Activated CD4-positive, alpha-beta T cell treated with anti-CD3 and anti-CD28 coated beads, Interleukin-2, amount 10 ng/mL, durations not matched to agents 24 days and 14 days (primary cell): ENCODE measurements at regions not wholly inside any gene's neighbourhood (a gene's known extent, or its start where the extent isn't known, plus 50 kb on each side); places are given as distances from the start of the nearest gene placed in this dataset.

Source experiments
- DNase-seq: peaks from one replicate; pipeline ENCODE4 v3.0.0; 2022
- H3K27ac Mint-ChIP-seq: one replicate; pipeline ENCODE4 v1.8.0; 2022; ENCODE audit warnings: mild to moderate bottlenecking, mixed read lengths
- H3K27me3 Mint-ChIP-seq: one replicate; pipeline ENCODE4 v1.8.0; 2022; ENCODE audit warnings: mixed read lengths
- H3K36me3 Mint-ChIP-seq: one replicate; pipeline ENCODE4 v1.8.0; 2022; ENCODE audit warnings: low read depth, mild to moderate bottlenecking, mixed read lengths
- H3K4me1 Mint-ChIP-seq: one replicate; pipeline ENCODE4 v1.8.0; 2021; ENCODE audit warnings: mixed read lengths
- H3K4me3 Mint-ChIP-seq: one replicate; pipeline ENCODE4 v1.8.0; 2022; ENCODE audit warnings: mild to moderate bottlenecking, moderate library complexity, mixed read lengths
- H3K9me3 Mint-ChIP-seq: one replicate; pipeline ENCODE4 v1.8.0; 2021; ENCODE audit warnings: mixed read lengths
- intact Hi-C: fragments of 100-400 bp; cut with micrococcal nuclease; formaldehyde crosslinking; loops from one replicate; pipeline ENCODE4 v1.15.1; 2023

- peaks cover 4% of the 10 kb centered on the region for H3K27me3 Mint-ChIP-seq
- no peak overlapping the region for H3K4me3 Mint-ChIP-seq
- no peak for DNase-seq
- no peaks in the 10 kb centered on the region for H3K36me3 Mint-ChIP-seq
- no peaks in the 10 kb centered on the region for H3K4me1 Mint-ChIP-seq
- no peak overlapping the region for H3K27ac Mint-ChIP-seq
- intact Hi-C loops, result no loop called here
- no peaks in the 10 kb centered on the region for H3K9me3 Mint-ChIP-seq
Measured at GRCh38 chr15:80308002-80308401, 56.0 kb upstream of the CTXND1 start.

GRCh38 chr15:80309769-80310384 is 57.9 kb upstream of the CTXND1 start:
- Mint-ChIP-seq H3K27ac (no peak overlapping the region), H3K27me3 (peaks cover 4% of the 10 kb centered on the region), H3K9me3 (no peaks in the 10 kb centered on the region), H3K4me3 (no peak overlapping the region), H3K36me3 (no peaks in the 10 kb centered on the region), H3K4me1 (no peaks in the 10 kb centered on the region)
- no peak for DNase-seq
- intact Hi-C loops, result no loop called here

- intact Hi-C loops, result no loop called here
- DNase-seq, result no peak
- peaks cover 4% of the 10 kb centered on the region for H3K27me3 Mint-ChIP-seq
- H3K4me1 Mint-ChIP-seq, result no peaks in the 10 kb centered on the region
- H3K9me3 Mint-ChIP-seq, result no peaks in the 10 kb centered on the region
- H3K27ac Mint-ChIP-seq, result no peak overlapping the region
- H3K36me3 Mint-ChIP-seq, result no peaks in the 10 kb centered on the region
- no peak overlapping the region for H3K4me3 Mint-ChIP-seq
Measured at GRCh38 chr15:80310776-80311175, 58.8 kb upstream of the CTXND1 start.

GRCh38 chr15:80315289-80315987 is 63.4 kb upstream of the CTXND1 start:
- no peak overlapping the region for H3K27ac Mint-ChIP-seq
- H3K4me3 Mint-ChIP-seq, result no peak overlapping the region
- intact Hi-C loops, result no loop called here
- H3K4me1 Mint-ChIP-seq, result no peaks in the 10 kb centered on the region
- DNase-seq, result no peak
- peaks cover 8% of the 10 kb centered on the region for H3K27me3 Mint-ChIP-seq
- H3K9me3 Mint-ChIP-seq, result no peaks in the 10 kb centered on the region
- H3K36me3 Mint-ChIP-seq, result no peaks in the 10 kb centered on the region

GRCh38 chr15:80317389-80318182 is 65.6 kb upstream of the CTXND1 start:
- DNase-seq, result no peak
- no peaks in the 10 kb centered on the region for H3K4me1 Mint-ChIP-seq

GRCh38 chr15:80321853-80322252 is 69.8 kb upstream of the CTXND1 start:
- H3K4me1 Mint-ChIP-seq, result no peaks in the 10 kb centered on the region
- H3K36me3 Mint-ChIP-seq, result no peaks in the 10 kb centered on the region
- no peaks in the 10 kb centered on the region for H3K9me3 Mint-ChIP-seq
- no peak overlapping the region for H3K4me3 Mint-ChIP-seq
- H3K27me3 Mint-ChIP-seq, result peaks cover 5% of the 10 kb centered on the region
- H3K27ac Mint-ChIP-seq, result no peak overlapping the region
- intact Hi-C loops, result no loop called here
- peak; percentile 27 for DNase-seq

More at GRCh38 chr15:80317389-80318182, 65.6 kb upstream of the CTXND1 start:
- Mint-ChIP-seq H3K9me3 (no peaks in the 10 kb centered on the region), H3K27ac (no peak overlapping the region), H3K4me3 (no peak overlapping the region), H3K27me3 (peaks cover 3% of the 10 kb centered on the region), H3K36me3 (no peaks in the 10 kb centered on the region)
- intact Hi-C loops, result no loop called here

- H3K27me3 Mint-ChIP-seq, result peaks cover 5% of the 10 kb centered on the region
- H3K9me3 Mint-ChIP-seq, result no peaks in the 10 kb centered on the region
- H3K4me3 Mint-ChIP-seq, result no peak overlapping the region
- H3K27ac Mint-ChIP-seq, result no peak overlapping the region
- H3K4me1 Mint-ChIP-seq, result no peaks in the 10 kb centered on the region
- H3K36me3 Mint-ChIP-seq, result no peaks in the 10 kb centered on the region
- intact Hi-C loops, result no loop called here
- DNase-seq, result no peak
Measured at GRCh38 chr15:80323285-80323684, 71.3 kb upstream of the CTXND1 start.

- intact Hi-C loops, result no loop called here
- DNase-seq, result no peak
- Mint-ChIP-seq H3K4me1 (no peaks in the 10 kb centered on the region), H3K9me3 (no peaks in the 10 kb centered on the region), H3K4me3 (no peak overlapping the region), H3K27ac (no peak overlapping the region), H3K27me3 (peaks cover 4% of the 10 kb centered on the region), H3K36me3 (no peaks in the 10 kb centered on the region)
Measured at GRCh38 chr15:80324545-80325080, 72.6 kb upstream of the CTXND1 start.

GRCh38 chr15:80325206-80325605 is 73.2 kb upstream of the CTXND1 start:
- H3K27me3 Mint-ChIP-seq, result peaks cover 2% of the 10 kb centered on the region
- no peak overlapping the region for H3K27ac Mint-ChIP-seq
- no peak for DNase-seq
- H3K9me3 Mint-ChIP-seq, result no peaks in the 10 kb centered on the region
- no peaks in the 10 kb centered on the region for H3K4me1 Mint-ChIP-seq
- H3K36me3 Mint-ChIP-seq, result no peaks in the 10 kb centered on the region
- intact Hi-C loops, result no loop called here
- H3K4me3 Mint-ChIP-seq, result no peak overlapping the region

GRCh38 chr15:80326270-80326669 is 74.3 kb upstream of the CTXND1 start:
- Mint-ChIP-seq H3K36me3 (no peaks in the 10 kb centered on the region), H3K4me1 (no peaks in the 10 kb centered on the region), H3K27me3 (peaks cover 2% of the 10 kb centered on the region), H3K9me3 (no peaks in the 10 kb centered on the region), H3K4me3 (no peak overlapping the region), H3K27ac (no peak overlapping the region)
- intact Hi-C loops, result no loop called here
- no peak for DNase-seq

GRCh38 chr15:80328496-80328895 is 75.7 kb upstream of the ARNT2 start:
- Mint-ChIP-seq H3K36me3 (no peaks in the 10 kb centered on the region), H3K27me3 (no peaks in the 10 kb centered on the region), H3K9me3 (no peaks in the 10 kb centered on the region), H3K4me3 (no peak overlapping the region), H3K27ac (no peak overlapping the region), H3K4me1 (no peaks in the 10 kb centered on the region)
- no peak for DNase-seq
- intact Hi-C loops, result no loop called here

GRCh38 chr15:80331886-80332406 is 72.2 kb upstream of the ARNT2 start:
- Mint-ChIP-seq H3K4me1 (no peaks in the 10 kb centered on the region), H3K27me3 (peaks cover 1% of the 10 kb centered on the region), H3K36me3 (no peaks in the 10 kb centered on the region), H3K9me3 (no peaks in the 10 kb centered on the region), H3K4me3 (no peak overlapping the region), H3K27ac (no peak overlapping the region)
- intact Hi-C loops, result no loop called here
- no peak for DNase-seq

- H3K9me3 Mint-ChIP-seq, result no peaks in the 10 kb centered on the region
- no peaks in the 10 kb centered on the region for H3K36me3 Mint-ChIP-seq
- H3K4me1 Mint-ChIP-seq, result no peaks in the 10 kb centered on the region
- H3K4me3 Mint-ChIP-seq, result no peak overlapping the region
- DNase-seq, result no peak
- H3K27me3 Mint-ChIP-seq, result peaks cover 1% of the 10 kb centered on the region
- no peak overlapping the region for H3K27ac Mint-ChIP-seq
- intact Hi-C loops, result no loop called here
Measured at GRCh38 chr15:80333261-80333660, 70.9 kb upstream of the ARNT2 start.

- H3K4me3 Mint-ChIP-seq, result no peak overlapping the region
- DNase-seq, result no peak
- H3K9me3 Mint-ChIP-seq, result no peaks in the 10 kb centered on the region
- no peaks in the 10 kb centered on the region for H3K36me3 Mint-ChIP-seq
- H3K4me1 Mint-ChIP-seq, result no peaks in the 10 kb centered on the region
- intact Hi-C loops, result no loop called here
- peaks cover 3% of the 10 kb centered on the region for H3K27me3 Mint-ChIP-seq
- H3K27ac Mint-ChIP-seq, result no peak overlapping the region
Measured at GRCh38 chr15:80334521-80334920, 69.7 kb upstream of the ARNT2 start.
